HG03064 (cell line): ENCODE measurements at regions not wholly inside any gene's neighbourhood (a gene's known extent, or its start where the extent isn't known, plus 50 kb on each side); places are given as distances from the start of the nearest gene placed in this dataset.
"Not testable (repeated sequence)": the region's sequence is repeated elsewhere in the genome, so short reads cannot be mapped to it uniquely, and the experiment has no call there.

ENCODE experiments used
- ATAC-seq: cut with Tn5 transposase; IDR thresholded peaks from one replicate; pipeline ENCODE4 v1.9.1; 2021; ENCODE audit warnings: low read depth; ENCODE audit not compliant: unreplicated experiment

- ATAC-seq = no peak
These were observed 385.1 kb upstream of the RPS23 start for GRCh38 chr5:82663225-82663624.

GRCh38 chr5:82662340-82662739 lies 384.2 kb upstream of the RPS23 start:
- no peak for ATAC-seq

GRCh38 chr5:82661933-82662332 lies 383.8 kb upstream of the RPS23 start:
- ATAC-seq = no peak

- ATAC-seq = no peak
These were observed 383.3 kb upstream of the RPS23 start for GRCh38 chr5:82661462-82661861.

- ATAC-seq = no peak
These were observed 381.0 kb upstream of the RPS23 start for GRCh38 chr5:82659115-82659514.

GRCh38 chr5:82657033-82657699 lies 379.0 kb upstream of the RPS23 start:
- ATAC-seq = no peak

- ATAC-seq = no peak
These were observed 378.2 kb upstream of the RPS23 start for GRCh38 chr5:82656341-82656761.

- no peak for ATAC-seq
These were observed 376.9 kb upstream of the RPS23 start for GRCh38 chr5:82655078-82655477.

- ATAC-seq = no peak
These were observed 371.8 kb upstream of the RPS23 start for GRCh38 chr5:82649943-82650342.

- ATAC-seq = no peak
These were observed 366.6 kb upstream of the RPS23 start for GRCh38 chr5:82644766-82645165.

GRCh38 chr5:82644229-82644628 lies 366.1 kb upstream of the RPS23 start:
- ATAC-seq = no peak

- ATAC-seq = no peak
These were observed 364.2 kb upstream of the RPS23 start for GRCh38 chr5:82642313-82642712.

GRCh38 chr5:82641331-82642003 lies 363.3 kb upstream of the RPS23 start:
- ATAC-seq = peak; percentile 71

GRCh38 chr5:82640916-82641315 lies 362.8 kb upstream of the RPS23 start:
- no peak for ATAC-seq

- no peak for ATAC-seq
These were observed 361.4 kb upstream of the RPS23 start for GRCh38 chr5:82639393-82640144.

GRCh38 chr5:82636591-82636990 lies 358.4 kb upstream of the RPS23 start:
- ATAC-seq = no peak

GRCh38 chr5:82635561-82636288 lies 357.6 kb upstream of the RPS23 start:
- ATAC-seq = no peak

- ATAC-seq = no peak
These were observed 350.3 kb upstream of the RPS23 start for GRCh38 chr5:82628364-82628910.

- not testable (repeated sequence) for ATAC-seq
These were observed 348.9 kb upstream of the RPS23 start for GRCh38 chr5:82626905-82627591.

- ATAC-seq = not testable (repeated sequence)
These were observed 347.9 kb upstream of the RPS23 start for GRCh38 chr5:82626012-82626411.
